A673 (cell line): ENCODE measurements at regions not wholly inside any gene's neighbourhood (a gene's known extent, or its start where the extent isn't known, plus 50 kb on each side); places are given as distances from the start of the nearest gene placed in this dataset.

Source experiments
- BruUV-seq: library from RNA; stranded (reverse); fragments of 400-500 nt; replicated peaks from 2 replicates; lab custom pipeline; 2021; lab: Mats Ljungman, UMichigan
- CTCF ChIA-PET: fragments of 300-600 bp; sonication (Branson Sonifier 250); formaldehyde crosslinking; loops from one replicate; lab custom pipeline; 2022; ENCODE audit warnings: antibody characterized with exemption; lab: Charles Lee
- POLR2A ChIA-PET: fragments of 300-600 bp; sonication (Branson Sonifier 250); formaldehyde crosslinking; loops from one replicate; lab custom pipeline; 2022; ENCODE audit warnings: antibody characterized with exemption; ENCODE audit not compliant: low non-redundant PET; lab: Charles Lee
- DNase-seq: peaks from one replicate; pipeline ENCODE4 v3.0.0-alpha.2; 2015; ENCODE audit warnings: low spot score
- H3K27ac ChIP-seq: fragments of 200-600 bp; sonication (generic); 2 replicates; pipeline ENCODE4 v1.5.1; 2016; ENCODE audit warnings: mixed run types, low read depth, mild to moderate bottlenecking, mixed read lengths, antibody characterized with exemption, low read length; ENCODE audit not compliant: poor library complexity, severe bottlenecking
- H3K27me3 ChIP-seq: fragments of 200-600 bp; sonication (generic); replicated peaks from 2 replicates; pipeline ENCODE4 v1.6.1; 2017; ENCODE audit warnings: mixed run types, low read depth, mild to moderate bottlenecking, mixed read lengths, antibody characterized with exemption, low read length; ENCODE audit not compliant: insufficient read depth, poor library complexity
- H3K36me3 ChIP-seq: fragments of 200-600 bp; sonication (generic); 2 replicates; pipeline ENCODE4 v1.6.1; 2016; ENCODE audit warnings: mixed run types, mild to moderate bottlenecking, mixed read lengths, antibody characterized with exemption, low read length; ENCODE audit not compliant: insufficient read depth, poor library complexity, severe bottlenecking
- H3K4me1 ChIP-seq: fragments of 200-600 bp; sonication (generic); 2 replicates; pipeline ENCODE4 v1.6.1; 2017; ENCODE audit warnings: mixed run types, mild to moderate bottlenecking, mixed read lengths, antibody characterized with exemption, low read length; ENCODE audit not compliant: insufficient read depth, poor library complexity, severe bottlenecking
- H3K4me3 ChIP-seq: fragments of 200-600 bp; sonication (generic); 2 replicates; pipeline ENCODE4 v1.5.1; 2016; ENCODE audit warnings: low read depth, mixed run types, mild to moderate bottlenecking, mixed read lengths, low read length; ENCODE audit not compliant: poor library complexity, severe bottlenecking
- H3K9me3 ChIP-seq: fragments of 200-600 bp; sonication (generic); 2 replicates; pipeline ENCODE4 v1.6.1; 2016; ENCODE audit warnings: mixed run types, low read depth, mild to moderate bottlenecking, mixed read lengths, antibody characterized with exemption, low read length; ENCODE audit not compliant: poor library complexity, severe bottlenecking
- CTCF ChIP-seq: fragments of 300-800, 200-600 bp; sonication (generic); conservative IDR thresholded peaks from 2 replicates; pipeline ENCODE4 v1.5.1; 2017; ENCODE audit warnings: low read depth, mild to moderate bottlenecking, antibody characterized with exemption, low read length, moderate library complexity, mixed read lengths
- EZH2 ChIP-seq: fragments of 200-600 bp; sonication (generic); IDR thresholded peaks from 2 replicates; pipeline ENCODE4 v1.6.1; 2017; ENCODE audit warnings: borderline replicate concordance, low read depth, mild to moderate bottlenecking, mixed read lengths, antibody characterized with exemption, low read length; ENCODE audit not compliant: poor library complexity, severe bottlenecking
- intact Hi-C: fragments of 100-400 bp; cut with micrococcal nuclease; formaldehyde crosslinking; loops from one replicate; pipeline ENCODE4 v1.10.0; 2022; ENCODE audit not compliant: unreplicated experiment

- H3K27ac ChIP-seq = no peak overlapping the region
- intact Hi-C loops = no loop called here
- no TSS peak for BruUV-seq
- CTCF ChIA-PET = no interaction called here
- H3K27me3 ChIP-seq = no peaks in the 10 kb centered on the region
- H3K36me3 ChIP-seq = no peaks in the 10 kb centered on the region
- no peaks in the 10 kb centered on the region for H3K4me1 ChIP-seq
- POLR2A ChIA-PET = no interaction called here
- H3K9me3 ChIP-seq = no peaks in the 10 kb centered on the region
- no peak for DNase-seq
- H3K4me3 ChIP-seq = no peak overlapping the region
- TF ChIP-seq CTCF (no peak), EZH2 (no peak)
Observed at GRCh38 chr22:49692499-49693225, 135.0 kb downstream of the BRD1 start.

GRCh38 chr22:49691256-49691655 is 136.4 kb downstream of the BRD1 start:
- CTCF ChIA-PET = no interaction called here
- H3K4me3 ChIP-seq = no peak overlapping the region
- H3K27ac ChIP-seq = no peak overlapping the region
- no peaks in the 10 kb centered on the region for H3K9me3 ChIP-seq
- no peaks in the 10 kb centered on the region for H3K36me3 ChIP-seq
- no TSS peak for BruUV-seq
- intact Hi-C loops = no loop called here
- no peaks in the 10 kb centered on the region for H3K27me3 ChIP-seq
- no peak for TF ChIP-seq CTCF
- no peak for TF ChIP-seq EZH2
- POLR2A ChIA-PET = no interaction called here
- DNase-seq = no peak
- H3K4me1 ChIP-seq = no peaks in the 10 kb centered on the region

DNA sequence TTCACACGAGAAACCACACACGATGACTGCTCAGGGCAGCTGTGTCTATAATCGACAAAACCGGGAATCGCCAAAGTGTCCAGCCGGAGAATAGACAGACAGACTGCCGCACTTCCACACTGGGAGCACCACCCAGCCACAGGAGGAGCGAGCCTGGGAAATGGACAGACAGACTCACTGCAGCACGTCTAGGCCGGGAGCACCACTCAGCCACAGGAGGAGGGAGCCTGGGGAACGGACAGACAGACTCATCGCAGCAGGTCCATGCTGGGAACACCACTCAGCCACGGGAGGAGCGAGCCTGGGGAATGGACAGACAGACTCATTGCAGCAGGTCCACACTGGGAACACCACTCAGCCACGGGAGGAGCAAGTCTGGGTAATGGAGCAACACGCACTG is 137.2 kb downstream of the BRD1 start:
- intact Hi-C loops = no loop called here
- Histone ChIP-seq H3K27me3 (no peaks in the 10 kb centered on the region), H3K27ac (no peak overlapping the region), H3K4me3 (no peak overlapping the region), H3K36me3 (no peaks in the 10 kb centered on the region), H3K4me1 (no peaks in the 10 kb centered on the region), H3K9me3 (no peaks in the 10 kb centered on the region)
- no peak for DNase-seq
- no peak for TF ChIP-seq CTCF
- no peak for TF ChIP-seq EZH2
- POLR2A ChIA-PET = no interaction called here
- BruUV-seq = no TSS peak
- CTCF ChIA-PET = no interaction called here
